H9 (cell line): ENCODE measurements at regions not wholly inside any gene's neighbourhood (a gene's known extent, or its start where the extent isn't known, plus 50 kb on each side); places are given as distances from the start of the nearest gene placed in this dataset.

ENCODE experiments used
- DNase-seq: peaks from one replicate; pipeline ENCODE4 v3.0.0-alpha.2; 2017
- H2AFZ ChIP-seq: one replicate; pipeline ENCODE4 v1.6.1; 2013; ENCODE audit warnings: mild to moderate bottlenecking, low read length, control low read depth, moderate library complexity
- H2AK5ac ChIP-seq: 2 replicates; pipeline ENCODE4 v1.6.1; 2013; ENCODE audit warnings: low read length, control low read depth, mixed read lengths; ENCODE audit not compliant: insufficient read length
- H2BK120ac ChIP-seq: one replicate; pipeline ENCODE4 v1.6.1; 2013; ENCODE audit warnings: low read depth, mild to moderate bottlenecking, low read length, control low read depth, inconsistent platforms; ENCODE audit not compliant: poor library complexity, severe bottlenecking
- H2BK12ac ChIP-seq: 2 replicates; pipeline ENCODE4 v1.6.1; 2013; ENCODE audit warnings: low read length, control low read depth, mixed read lengths, low read depth; ENCODE audit not compliant: insufficient read length
- H2BK15ac ChIP-seq: 2 replicates; pipeline ENCODE4 v1.6.1; 2013; ENCODE audit warnings: low read depth, low read length, control low read depth
- H2BK20ac ChIP-seq: one replicate; pipeline ENCODE4 v1.6.1; 2013; ENCODE audit warnings: low read depth, mild to moderate bottlenecking, low read length, control low read depth, inconsistent platforms; ENCODE audit not compliant: poor library complexity, severe bottlenecking
- H2BK5ac ChIP-seq: 2 replicates; pipeline ENCODE4 v1.6.1; 2013; ENCODE audit warnings: low read length, control low read depth, mixed read lengths; ENCODE audit not compliant: insufficient read length
- H3K14ac ChIP-seq: 2 replicates; pipeline ENCODE4 v1.6.1; 2013; ENCODE audit warnings: low read length, control low read depth; ENCODE audit not compliant: insufficient read depth
- H3K18ac ChIP-seq: 2 replicates; pipeline ENCODE4 v1.6.1; 2013; ENCODE audit warnings: low read depth, mild to moderate bottlenecking, mixed read lengths, low read length, control low read depth; ENCODE audit not compliant: insufficient read length
- H3K23ac ChIP-seq: 2 replicates; pipeline ENCODE4 v1.6.1; 2013; ENCODE audit warnings: low read length, control low read depth, mixed read lengths, low read depth; ENCODE audit not compliant: insufficient read length
- H3K23me2 ChIP-seq: 2 replicates; pipeline ENCODE4 v1.6.1; 2013; ENCODE audit warnings: low read depth, mild to moderate bottlenecking, mixed read lengths, low read length, control low read depth; ENCODE audit not compliant: insufficient read length, poor library complexity, severe bottlenecking
- H3K27ac ChIP-seq: 2 replicates; pipeline ENCODE4 v1.5.1; 2013; ENCODE audit warnings: low read length, control low read depth, mixed read lengths, low read depth; ENCODE audit not compliant: insufficient read length
- H3K27me3 ChIP-seq: 2 replicates; pipeline ENCODE4 v1.6.1; 2013; ENCODE audit warnings: low read length, control low read depth, inconsistent platforms; ENCODE audit not compliant: insufficient read depth
- H3K4ac ChIP-seq: 2 replicates; pipeline ENCODE4 v1.6.1; 2013; ENCODE audit warnings: low read depth, mild to moderate bottlenecking, control low read depth, inconsistent platforms, low read length, moderate library complexity
- H3K4me1 ChIP-seq: 2 replicates; pipeline ENCODE4 v1.6.1; 2013; ENCODE audit warnings: low read length, control low read depth, inconsistent platforms; ENCODE audit not compliant: insufficient read depth
- H3K4me2 ChIP-seq: 2 replicates; pipeline ENCODE4 v1.6.1; 2013; ENCODE audit warnings: low read length, control low read depth, mixed read lengths; ENCODE audit not compliant: insufficient read length, insufficient read depth
- H3K56ac ChIP-seq: 2 replicates; pipeline ENCODE4 v1.6.1; 2013; ENCODE audit warnings: low read depth, mild to moderate bottlenecking, mixed read lengths, low read length, control low read depth; ENCODE audit not compliant: insufficient read length
- H3K79me1 ChIP-seq: 2 replicates; pipeline ENCODE4 v1.6.1; 2013; ENCODE audit warnings: low read depth, mild to moderate bottlenecking, moderate library complexity, low read length, control low read depth, inconsistent platforms; ENCODE audit not compliant: insufficient read depth, poor library complexity, severe bottlenecking
- H3K79me2 ChIP-seq: 2 replicates; pipeline ENCODE4 v1.6.1; 2013; ENCODE audit warnings: low read length, control low read depth, inconsistent platforms; ENCODE audit not compliant: insufficient read depth
- H3K9ac ChIP-seq: 2 replicates; pipeline ENCODE4 v1.6.1; 2013; ENCODE audit warnings: low read length, control low read depth, mixed read lengths; ENCODE audit not compliant: insufficient read length; ENCODE audit errors: extremely low read depth
- H3K9me3 ChIP-seq: one replicate; pipeline ENCODE4 v1.6.1; 2013; ENCODE audit warnings: low read depth, low read length, inconsistent platforms; ENCODE audit not compliant: control insufficient read depth
- H3T11ph ChIP-seq: one replicate; pipeline ENCODE4 v1.6.1; 2013; ENCODE audit warnings: mild to moderate bottlenecking, low read length, control low read depth, inconsistent platforms
- H4K20me1 ChIP-seq: one replicate; pipeline ENCODE4 v1.6.1; 2013; ENCODE audit not compliant: control insufficient read depth, insufficient read length, insufficient read depth
- H4K5ac ChIP-seq: 2 replicates; pipeline ENCODE4 v1.6.1; 2013; ENCODE audit warnings: low read depth, mild to moderate bottlenecking, mixed read lengths, low read length, control low read depth; ENCODE audit not compliant: insufficient read length
- H4K8ac ChIP-seq: replicated peaks from 2 replicates; pipeline ENCODE4 v1.6.1; 2013; ENCODE audit warnings: low read length, control low read depth, mixed read lengths, low read depth; ENCODE audit not compliant: insufficient read length
- H4K91ac ChIP-seq: 2 replicates; pipeline ENCODE4 v1.6.1; 2013; ENCODE audit warnings: low read depth, mild to moderate bottlenecking, moderate library complexity, mixed read lengths, low read length, control low read depth; ENCODE audit not compliant: insufficient read length
- H3K27ac Mint-ChIP-seq, 3 experiments: 2 replicates in 2 of 3; 3 replicates in 1 of 3; pipeline ENCODE4 v1.8.0; 2020 to 2021; ENCODE audit warnings: mixed read lengths in 3 of 3, mild to moderate bottlenecking in 1 of 3, moderate library complexity in 1 of 3
- H3K27me3 Mint-ChIP-seq: 2 replicates; pipeline ENCODE4 v1.8.0; 2021; ENCODE audit warnings: low read depth, mild to moderate bottlenecking, moderate library complexity, mixed read lengths
- H3K36me3 Mint-ChIP-seq, 3 experiments: 2 replicates in 2 of 3; 3 replicates in 1 of 3; pipeline ENCODE4 v1.8.0; 2020 to 2021; ENCODE audit warnings: low read depth in 3 of 3, mixed read lengths in 3 of 3; ENCODE audit not compliant: insufficient read depth in 1 of 3
- H3K4me1 Mint-ChIP-seq, 2 experiments: 2 replicates each; pipeline ENCODE4 v1.8.0; 2020; ENCODE audit warnings: mixed read lengths in 2 of 2
- H3K4me3 Mint-ChIP-seq, 2 experiments: 2 replicates in 1 of 2; 3 replicates in 1 of 2; pipeline ENCODE4 v1.8.0; 2020 to 2021; ENCODE audit warnings: mild to moderate bottlenecking in 2 of 2, mixed read lengths in 2 of 2, moderate library complexity in 1 of 2
- H3K9me3 Mint-ChIP-seq, 2 experiments: 2 replicates in 1 of 2; 3 replicates in 1 of 2; pipeline ENCODE4 v1.8.0; 2020; ENCODE audit warnings: mild to moderate bottlenecking in 2 of 2, mixed read lengths in 2 of 2, moderate library complexity in 1 of 2
- WGBS: extraction: QIAGEN DNeasy Blood & Tissue Kit; methylation state at CpG from one replicate; pipeline ENCODE4 v1.1.7; 2013; ENCODE audit warnings: missing lambda C conversion rate, low lambda C conversion rate, mixed read lengths; ENCODE audit not compliant: insufficient read length; ENCODE audit errors: extremely low coverage; 5-methylcytosine and 5-hydroxymethylcytosine counted together
- TF ChIP-seq, protein P1 (sequence below): fragments of 200-600 bp; sonication (generic); conservative IDR thresholded peaks from 3 replicates; pipeline ENCODE4 v1.8.0; 2021; ENCODE audit warnings: antibody characterized with exemption, mild to moderate bottlenecking

DNA sequence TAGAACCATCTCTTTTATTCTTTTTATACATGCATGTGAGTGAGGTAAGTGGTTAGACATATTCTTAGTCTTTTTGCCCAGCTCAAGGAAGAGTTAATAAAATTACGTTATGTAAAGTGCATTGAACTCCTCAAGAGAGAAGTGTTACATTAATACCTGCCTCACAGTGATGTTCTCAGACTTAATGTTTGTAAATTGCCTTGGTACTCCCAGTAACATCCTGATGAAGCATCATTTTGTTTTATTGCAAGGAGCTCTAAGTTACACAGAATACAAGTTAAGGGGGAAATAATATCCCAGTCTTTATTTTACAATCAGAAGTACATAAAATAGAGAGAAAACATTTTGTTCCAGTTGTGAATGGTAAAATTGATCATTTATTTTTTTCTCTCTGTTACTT, 89.5 kb upstream of the ARRDC3 start:
- Histone ChIP-seq H3K79me1 (no peaks in the 10 kb centered on the region), H3K27ac (no peak overlapping the region), H4K8ac (no peak overlapping the region), H2BK120ac (no peak overlapping the region), H3K4me2 (no peak overlapping the region), H3K4ac (no peak overlapping the region), H2BK12ac (no peak overlapping the region), H4K20me1 (no peaks in the 10 kb centered on the region), H3K9ac (no peak overlapping the region), H3K9me3 (no peaks in the 10 kb centered on the region), H2BK15ac (no peak overlapping the region), H3T11ph (no peak overlapping the region), H4K91ac (no peak overlapping the region), H3K23ac (no peak overlapping the region), H3K18ac (no peak overlapping the region), H3K14ac (no peak overlapping the region), H3K79me2 (no peaks in the 10 kb centered on the region), H3K23me2 (no peaks in the 10 kb centered on the region), H2AK5ac (no peak overlapping the region), H2AFZ (no peak overlapping the region), H3K27me3 (no peaks in the 10 kb centered on the region), H3K56ac (no peak overlapping the region), H2BK5ac (no peak overlapping the region), H2BK20ac (no peak overlapping the region), H3K4me1 (no peaks in the 10 kb centered on the region; the same call in 1 of the 2 replicates), H4K5ac (no peak overlapping the region)
- H3K4me3 Mint-ChIP-seq = no peak overlapping the region
- H3K36me3 Mint-ChIP-seq = no peaks in the 10 kb centered on the region
- no peaks in the 10 kb centered on the region for H3K27me3 Mint-ChIP-seq
- TF ChIP-seq, protein P1, sequence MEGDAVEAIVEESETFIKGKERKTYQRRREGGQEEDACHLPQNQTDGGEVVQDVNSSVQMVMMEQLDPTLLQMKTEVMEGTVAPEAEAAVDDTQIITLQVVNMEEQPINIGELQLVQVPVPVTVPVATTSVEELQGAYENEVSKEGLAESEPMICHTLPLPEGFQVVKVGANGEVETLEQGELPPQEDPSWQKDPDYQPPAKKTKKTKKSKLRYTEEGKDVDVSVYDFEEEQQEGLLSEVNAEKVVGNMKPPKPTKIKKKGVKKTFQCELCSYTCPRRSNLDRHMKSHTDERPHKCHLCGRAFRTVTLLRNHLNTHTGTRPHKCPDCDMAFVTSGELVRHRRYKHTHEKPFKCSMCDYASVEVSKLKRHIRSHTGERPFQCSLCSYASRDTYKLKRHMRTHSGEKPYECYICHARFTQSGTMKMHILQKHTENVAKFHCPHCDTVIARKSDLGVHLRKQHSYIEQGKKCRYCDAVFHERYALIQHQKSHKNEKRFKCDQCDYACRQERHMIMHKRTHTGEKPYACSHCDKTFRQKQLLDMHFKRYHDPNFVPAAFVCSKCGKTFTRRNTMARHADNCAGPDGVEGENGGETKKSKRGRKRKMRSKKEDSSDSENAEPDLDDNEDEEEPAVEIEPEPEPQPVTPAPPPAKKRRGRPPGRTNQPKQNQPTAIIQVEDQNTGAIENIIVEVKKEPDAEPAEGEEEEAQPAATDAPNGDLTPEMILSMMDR = no peak
- H3K4me1 Mint-ChIP-seq = peaks cover 0 to 2% of the 10 kb centered on the region in 2 experiments; a peak in 1 of 4 replicates
- no peak for DNase-seq
- no CpG with 5 or more reads among the region's 1 CpG for WGBS
- no peak overlapping the region for H3K27ac Mint-ChIP-seq
- no peaks in the 10 kb centered on the region for H3K9me3 Mint-ChIP-seq
